HG03103 (cell line): ENCODE measurements at regions not wholly inside any gene's neighbourhood (a gene's known extent, or its start where the extent isn't known, plus 50 kb on each side); places are given as distances from the start of the nearest gene placed in this dataset.
"Not testable (repeated sequence)": the region's sequence is repeated elsewhere in the genome, so short reads cannot be mapped to it uniquely, and the experiment has no call there.

ENCODE experiments used
- ATAC-seq: cut with Tn5 transposase; IDR thresholded peaks from one replicate; pipeline ENCODE4 v1.9.1; 2021; ENCODE audit warnings: low read depth; ENCODE audit not compliant: unreplicated experiment

DNA sequence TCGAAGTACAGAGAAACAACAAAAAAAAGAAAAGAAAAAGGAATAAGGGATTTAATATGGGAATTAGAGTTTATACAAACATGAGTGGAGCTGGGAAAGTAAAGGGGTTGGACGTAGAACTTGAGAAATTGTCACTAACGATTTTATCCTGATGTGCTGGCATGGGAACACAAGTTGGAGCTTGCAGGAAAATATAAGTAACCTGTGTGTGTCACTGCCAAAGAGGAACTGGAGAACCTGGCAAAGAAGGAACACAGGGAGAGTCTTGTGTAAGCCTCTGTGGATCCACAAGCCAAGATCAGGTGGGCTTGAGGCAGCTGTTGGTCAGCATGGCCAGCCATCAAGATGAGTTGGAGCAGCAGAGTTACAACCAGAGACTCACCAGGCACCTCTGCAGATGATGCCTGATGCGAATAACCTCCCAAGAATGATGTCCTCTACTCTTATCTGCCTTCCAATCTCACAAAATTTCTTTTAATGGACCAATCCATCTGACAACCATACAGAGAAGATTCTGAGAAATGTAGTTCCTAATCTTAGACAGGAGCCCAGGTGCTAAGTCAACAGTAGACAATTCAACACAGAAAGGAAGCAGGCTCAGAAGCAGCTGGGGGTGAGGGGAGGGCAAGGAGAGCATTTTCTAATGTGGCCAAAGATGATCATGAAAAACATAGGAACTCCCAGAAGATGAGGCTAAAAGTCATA lies 77.0 kb upstream of the SPOPL start:
- ATAC-seq: no peak

DNA sequence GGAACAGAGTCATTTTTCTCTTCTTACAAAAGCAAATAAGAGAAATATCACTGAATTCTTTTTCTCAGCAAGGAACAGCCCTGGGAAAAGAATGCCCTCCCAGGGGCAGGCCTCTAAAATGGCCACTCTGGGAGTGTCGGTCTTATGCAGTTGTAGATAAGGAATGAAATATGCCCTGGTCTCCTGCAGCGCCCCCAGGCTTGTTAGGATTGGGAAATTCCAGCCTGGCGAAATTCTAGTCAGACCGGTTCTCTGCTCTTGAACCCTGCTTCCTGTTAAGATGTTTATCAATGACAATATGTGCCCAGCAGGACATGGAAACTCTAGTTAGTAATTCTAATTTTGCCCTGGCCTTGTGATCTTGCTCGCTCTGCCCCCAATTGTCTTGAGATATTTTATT lies 75.5 kb upstream of the SPOPL start:
- not testable (repeated sequence) for ATAC-seq

DNA sequence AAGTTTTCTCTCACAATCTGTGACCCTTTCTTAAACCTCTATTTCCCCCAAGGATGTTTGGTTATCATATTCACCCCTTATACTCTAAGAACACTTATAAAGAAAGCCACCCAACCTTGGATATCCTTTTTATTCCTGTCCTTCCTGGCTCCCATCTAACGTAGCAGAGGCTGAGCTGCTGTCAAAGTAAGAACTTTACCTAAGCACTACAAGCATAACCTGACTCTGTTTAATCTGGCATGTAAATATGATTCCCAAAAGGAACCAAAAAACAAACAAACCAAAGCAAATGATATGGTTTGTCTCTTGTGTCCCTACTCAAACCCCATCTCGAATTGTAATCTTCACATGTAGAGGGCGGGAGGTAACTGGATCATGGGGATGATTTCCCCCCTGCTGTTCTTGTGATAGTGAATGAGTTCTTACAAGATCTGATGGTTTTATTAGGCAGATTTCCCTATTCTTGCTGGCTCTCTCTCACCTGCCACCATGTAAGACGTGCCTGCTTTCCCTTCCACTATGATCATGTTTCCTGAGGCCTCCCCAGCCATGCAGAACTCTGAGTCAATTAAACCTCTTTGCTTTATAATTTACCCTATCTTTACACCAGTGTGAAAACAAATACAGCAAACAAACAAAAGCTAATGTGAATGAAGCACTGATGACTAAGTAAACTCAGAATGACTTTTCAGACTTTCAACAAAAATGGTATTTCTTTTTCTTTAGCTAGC lies 72.7 kb upstream of the SPOPL start:
- ATAC-seq: no peak

DNA sequence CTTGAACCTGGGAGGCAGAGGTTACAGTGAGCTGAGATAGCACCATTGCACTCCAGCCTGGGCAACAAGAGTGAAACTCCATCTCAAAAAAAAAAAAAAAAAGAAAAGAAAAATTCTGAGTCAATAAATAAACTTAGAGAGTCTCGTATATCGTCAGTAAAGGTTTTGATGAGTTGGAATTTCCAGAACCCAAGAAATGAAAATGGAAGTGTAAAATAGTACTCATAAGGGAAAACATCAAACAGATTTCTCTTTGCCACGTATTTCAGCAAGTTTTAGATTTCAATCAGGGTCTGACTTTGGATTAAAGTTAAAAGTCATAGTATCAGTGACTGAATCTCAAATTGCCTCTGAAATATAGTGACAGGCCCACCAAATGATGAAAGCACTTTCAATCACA lies 71.4 kb upstream of the SPOPL start:
- ATAC-seq: no peak

DNA sequence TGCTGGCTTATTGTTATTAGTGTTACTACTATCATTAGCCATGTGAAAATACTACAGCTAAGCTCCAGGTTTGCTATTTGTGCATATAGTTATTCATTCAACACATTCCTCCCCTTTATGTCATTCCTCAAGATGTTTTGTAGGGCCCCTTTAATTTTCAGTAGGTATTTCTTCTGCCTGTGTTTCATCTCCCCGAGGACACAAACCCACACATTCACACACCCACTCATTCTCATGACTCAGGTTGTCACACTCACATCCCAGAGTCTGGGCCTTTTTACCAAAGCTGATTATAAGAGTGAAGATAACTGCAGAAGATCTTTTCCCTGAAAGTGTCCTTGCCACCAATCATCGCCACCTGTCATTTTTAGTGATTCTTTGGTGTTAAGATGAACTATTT lies 68.6 kb upstream of the SPOPL start:
- ATAC-seq: no peak

DNA sequence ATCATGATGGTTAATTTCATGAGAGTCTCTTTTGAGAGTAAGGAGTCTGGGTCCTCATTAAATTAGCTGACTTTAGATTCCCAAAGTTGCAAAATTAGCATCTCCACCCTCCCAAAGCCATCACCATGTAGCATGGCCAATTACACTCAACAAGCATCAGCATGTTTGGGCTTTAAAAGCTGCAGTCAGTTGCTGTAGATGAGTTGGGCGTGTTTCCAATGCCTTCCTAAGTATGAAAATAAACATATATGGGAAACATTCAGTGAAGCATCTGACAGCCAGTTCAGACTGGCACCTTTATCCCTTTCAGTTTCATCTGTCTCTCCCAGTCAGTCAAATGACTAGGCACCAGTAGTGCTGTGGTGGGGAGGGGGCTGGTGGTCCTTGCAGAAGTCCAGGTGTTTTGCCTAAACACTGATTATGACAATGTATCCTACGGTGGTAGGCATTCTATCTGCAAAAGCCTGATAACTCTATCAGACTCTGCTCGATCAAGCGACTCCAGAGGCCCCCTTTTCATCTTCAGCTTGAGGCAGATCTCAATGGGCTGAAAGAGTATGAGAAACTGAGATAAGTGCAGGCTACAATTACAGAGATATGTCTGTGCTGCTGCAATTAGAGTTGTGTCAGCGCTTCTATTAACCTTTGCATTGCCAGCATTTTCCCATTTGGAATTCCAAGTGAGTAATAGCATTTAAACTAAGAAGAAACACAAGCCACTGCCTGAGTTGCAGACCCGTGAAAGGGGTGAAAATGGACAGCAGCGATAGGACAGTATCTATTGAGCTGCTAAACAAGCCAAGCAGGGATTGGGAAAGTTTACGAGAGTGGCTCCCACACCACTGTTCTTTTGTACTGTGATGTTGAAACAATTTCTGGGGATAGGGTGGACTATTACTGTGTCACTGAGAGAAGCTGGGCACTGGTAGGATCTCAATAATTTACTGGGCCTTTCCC lies 67.3 kb upstream of the SPOPL start:
- no peak for ATAC-seq

DNA sequence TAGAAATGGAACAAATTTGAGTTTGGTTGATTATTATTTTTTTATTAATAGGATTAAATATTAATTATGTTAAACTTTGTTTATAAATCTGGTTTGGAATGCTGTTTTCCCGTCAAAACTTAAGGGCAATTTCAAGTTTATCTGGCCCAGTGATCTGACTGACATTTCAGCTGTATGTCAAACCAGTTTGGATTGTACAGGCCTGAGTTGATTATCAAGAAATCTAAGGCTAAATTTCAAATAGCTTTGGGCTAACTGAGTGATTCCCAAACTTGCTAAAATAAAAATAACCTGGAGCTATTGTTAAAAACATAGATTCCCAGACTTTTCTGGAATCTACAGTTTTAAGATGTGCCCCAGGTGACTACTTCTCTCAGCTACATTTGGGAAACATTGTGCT lies 65.9 kb upstream of the SPOPL start:
- ATAC-seq: no peak

DNA sequence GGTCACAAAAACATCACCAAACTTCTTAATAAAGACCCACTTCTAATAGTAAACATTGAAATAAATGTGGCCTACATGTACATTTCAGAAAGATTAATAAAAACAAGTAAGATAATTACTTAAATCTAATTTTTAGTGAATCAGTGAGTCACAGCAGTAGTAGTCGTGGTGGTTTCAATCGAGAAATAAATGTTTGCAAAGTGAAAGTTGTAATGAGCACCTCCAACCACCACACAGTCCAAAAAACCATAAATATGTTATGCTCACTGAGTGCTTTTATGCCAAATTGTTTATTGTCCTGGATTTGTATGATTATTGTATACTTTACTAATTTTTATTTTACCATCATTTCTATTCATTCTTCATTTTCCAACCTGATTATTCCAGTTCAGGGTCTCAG lies 61.8 kb upstream of the SPOPL start:
- ATAC-seq: no peak

DNA sequence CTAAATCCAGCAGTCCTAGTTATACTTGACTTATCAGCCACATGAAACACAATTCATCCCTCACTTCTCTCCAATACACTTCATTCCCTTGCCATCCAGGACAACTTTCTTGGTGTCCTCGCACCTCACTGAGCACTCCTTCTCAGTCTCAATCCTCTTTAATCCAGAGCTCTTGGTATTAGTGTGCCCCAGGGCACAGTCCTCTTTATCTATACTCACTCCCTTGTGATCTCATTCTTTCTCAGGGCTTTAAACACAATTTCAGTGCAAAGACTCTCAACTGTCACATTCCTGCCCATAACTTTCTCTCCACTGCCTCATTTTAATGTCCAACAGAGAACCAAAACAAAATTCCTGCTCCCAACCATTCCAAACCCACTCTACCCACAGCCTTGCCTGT lies 60.8 kb upstream of the SPOPL start:
- no peak for ATAC-seq

DNA sequence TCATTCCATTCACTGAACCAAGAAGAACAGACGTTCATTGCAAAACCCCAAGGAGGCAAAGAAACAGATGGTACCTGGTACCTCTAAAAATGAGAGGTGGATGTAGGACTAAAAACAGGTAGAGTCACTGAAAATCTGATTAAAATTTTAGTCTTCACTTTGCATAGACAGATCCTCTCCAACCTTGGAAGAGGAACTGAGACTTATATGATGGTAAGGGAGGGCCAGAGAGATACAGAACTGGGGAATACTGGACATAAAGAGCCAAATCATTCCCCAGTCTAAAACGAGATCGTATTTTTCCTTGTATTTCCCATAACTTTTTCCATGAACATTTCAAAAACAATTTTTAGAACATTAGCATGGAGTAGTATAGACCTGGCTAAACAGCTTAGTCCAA lies 59.7 kb upstream of the SPOPL start:
- no peak for ATAC-seq

DNA sequence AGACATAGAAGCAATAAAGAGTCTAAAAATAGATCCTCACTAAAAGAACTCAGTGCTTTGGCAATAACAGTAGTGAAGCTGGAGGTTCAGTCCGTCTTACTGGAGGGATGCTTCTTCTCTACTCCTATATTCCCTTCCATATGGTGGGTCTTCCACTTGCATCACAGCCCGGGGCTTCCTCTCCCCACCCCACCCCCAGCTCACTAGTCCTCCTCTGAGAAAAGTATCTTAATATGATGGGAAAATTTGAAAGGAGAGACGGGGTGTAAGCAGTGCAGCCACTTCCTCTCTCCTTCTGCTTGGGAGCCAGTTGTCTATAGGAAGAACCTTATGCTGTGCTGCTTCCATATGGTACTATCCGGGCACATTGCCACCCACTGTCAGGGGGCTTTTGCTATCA lies 57.2 kb upstream of the SPOPL start:
- no peak for ATAC-seq

DNA sequence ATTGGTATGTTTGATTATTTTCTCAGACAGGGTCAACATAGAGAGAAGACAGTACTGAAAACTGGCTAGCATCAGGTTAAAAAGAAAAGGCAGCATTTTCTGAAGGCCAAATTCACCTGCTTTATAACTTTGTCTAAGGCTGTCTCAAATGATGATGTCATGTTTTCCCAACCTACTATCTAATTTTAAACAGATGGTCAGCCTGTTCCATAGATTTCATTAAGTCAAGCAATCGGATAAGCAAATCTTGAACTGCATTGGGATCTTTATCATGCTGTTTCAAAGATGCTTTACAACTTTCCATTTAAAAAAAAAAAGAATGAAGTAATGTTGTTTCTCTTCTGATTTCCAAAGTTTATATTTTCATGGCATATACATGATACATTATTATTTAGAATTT lies 56.3 kb upstream of the SPOPL start:
- no peak for ATAC-seq

DNA sequence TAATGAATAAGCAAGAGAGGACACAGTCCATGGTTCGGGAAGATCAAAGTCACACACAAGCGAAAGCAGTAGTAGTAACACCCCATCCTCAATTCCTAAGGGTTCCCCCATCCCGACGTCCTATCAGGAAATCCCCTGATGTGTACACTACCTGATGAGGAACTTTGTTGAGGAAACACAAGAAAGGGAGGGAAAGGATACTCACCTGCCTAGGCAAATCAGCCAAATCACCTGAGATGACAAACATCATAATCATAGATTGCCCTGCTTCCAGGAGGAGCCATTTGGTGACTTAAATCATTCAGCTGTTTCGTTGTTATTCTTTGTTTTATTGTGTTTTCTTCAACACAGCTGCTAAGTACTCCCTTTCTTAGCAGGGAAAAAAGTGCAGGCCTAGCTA lies 55.5 kb upstream of the SPOPL start:
- ATAC-seq: no peak

DNA sequence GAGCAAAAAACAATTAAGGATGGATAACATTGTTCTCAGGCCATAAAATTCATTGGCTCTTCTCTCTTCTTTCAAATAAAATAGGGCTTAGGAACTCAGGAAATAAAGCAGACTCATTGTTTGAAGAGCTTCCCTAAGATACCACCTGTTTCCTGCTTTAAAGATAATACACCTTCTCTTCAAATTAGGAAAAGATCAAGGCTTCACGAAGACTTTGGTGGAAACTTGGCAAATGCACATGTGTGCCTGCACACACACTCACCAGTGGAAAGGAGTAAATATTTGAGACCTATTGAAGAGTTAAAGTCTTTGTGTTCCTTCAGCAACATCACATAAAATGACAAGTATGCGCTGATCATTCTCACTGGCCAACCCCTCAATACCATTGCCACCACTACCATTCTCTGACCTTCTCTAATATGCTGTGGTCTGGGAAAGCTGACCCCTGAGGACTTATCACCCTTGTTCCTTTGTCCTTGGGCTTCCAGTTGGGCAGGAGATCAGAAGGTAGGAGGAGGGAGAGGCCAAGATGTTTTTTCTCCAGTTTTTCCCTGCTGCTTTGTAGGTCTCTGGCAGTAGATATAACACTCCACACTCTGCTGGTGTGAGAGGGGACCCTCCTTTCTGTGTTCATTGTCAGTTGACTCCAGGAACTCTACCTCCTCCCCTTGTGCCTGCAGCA lies 53.5 kb upstream of the SPOPL start:
- ATAC-seq: no peak
